ENCODE measurements at regions not wholly inside any gene's neighbourhood (a gene's known extent, or its start where the extent isn't known, plus 50 kb on each side); places are given as distances from the start of the nearest gene placed in this dataset.

DNA sequence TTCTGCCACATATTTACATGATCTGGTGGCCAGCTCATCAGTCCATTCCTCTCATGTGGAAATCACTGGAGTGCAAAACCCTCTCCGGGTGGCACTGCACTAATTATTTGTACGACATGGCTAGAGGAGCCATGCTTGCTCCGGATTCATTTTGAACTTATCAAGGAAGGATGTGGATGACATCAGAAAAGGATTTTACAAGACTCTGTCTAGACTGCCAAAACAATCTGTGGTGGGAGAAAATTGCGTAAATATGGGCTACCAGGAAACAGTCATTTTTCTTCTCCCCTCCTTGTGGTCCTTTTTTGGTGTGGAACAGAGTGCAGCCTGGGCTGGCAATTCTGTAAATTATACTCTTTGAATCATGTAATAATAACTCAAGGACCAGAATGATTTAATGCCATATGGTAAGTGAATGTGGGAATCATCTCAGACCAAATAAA lies 123.4 kb upstream of the IFNE start:
- TF ChIP-seq POLR2A (IDR thresholded peaks at IDR 0.05) = no peak
- no peak for TF ChIP-seq EP300 (IDR thresholded peaks at IDR 0.05)
- TF ChIP-seq, protein P1, sequence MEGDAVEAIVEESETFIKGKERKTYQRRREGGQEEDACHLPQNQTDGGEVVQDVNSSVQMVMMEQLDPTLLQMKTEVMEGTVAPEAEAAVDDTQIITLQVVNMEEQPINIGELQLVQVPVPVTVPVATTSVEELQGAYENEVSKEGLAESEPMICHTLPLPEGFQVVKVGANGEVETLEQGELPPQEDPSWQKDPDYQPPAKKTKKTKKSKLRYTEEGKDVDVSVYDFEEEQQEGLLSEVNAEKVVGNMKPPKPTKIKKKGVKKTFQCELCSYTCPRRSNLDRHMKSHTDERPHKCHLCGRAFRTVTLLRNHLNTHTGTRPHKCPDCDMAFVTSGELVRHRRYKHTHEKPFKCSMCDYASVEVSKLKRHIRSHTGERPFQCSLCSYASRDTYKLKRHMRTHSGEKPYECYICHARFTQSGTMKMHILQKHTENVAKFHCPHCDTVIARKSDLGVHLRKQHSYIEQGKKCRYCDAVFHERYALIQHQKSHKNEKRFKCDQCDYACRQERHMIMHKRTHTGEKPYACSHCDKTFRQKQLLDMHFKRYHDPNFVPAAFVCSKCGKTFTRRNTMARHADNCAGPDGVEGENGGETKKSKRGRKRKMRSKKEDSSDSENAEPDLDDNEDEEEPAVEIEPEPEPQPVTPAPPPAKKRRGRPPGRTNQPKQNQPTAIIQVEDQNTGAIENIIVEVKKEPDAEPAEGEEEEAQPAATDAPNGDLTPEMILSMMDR (IDR thresholded peaks at IDR 0.05) = no peak
- no peaks in the 10 kb centered on the region for H3K36me3 ChIP-seq
- no peaks in the 10 kb centered on the region for H3K27me3 ChIP-seq
- no peak for DNase-seq
- 65 to 76% (median 68%) methylated on average over 4 of the region's 4 CpGs for WGBS, 3 donors
- H3K9me3 ChIP-seq = no peaks in the 10 kb centered on the region
- H3K27ac ChIP-seq = no peak overlapping the region
- H3K4me1 ChIP-seq (ENCODE audit: insufficient read depth) = no peaks in the 10 kb centered on the region
- H3K4me3 ChIP-seq = no peak overlapping the region
- intact Hi-C loops (cut with DNase I) = no loop called here

DNA sequence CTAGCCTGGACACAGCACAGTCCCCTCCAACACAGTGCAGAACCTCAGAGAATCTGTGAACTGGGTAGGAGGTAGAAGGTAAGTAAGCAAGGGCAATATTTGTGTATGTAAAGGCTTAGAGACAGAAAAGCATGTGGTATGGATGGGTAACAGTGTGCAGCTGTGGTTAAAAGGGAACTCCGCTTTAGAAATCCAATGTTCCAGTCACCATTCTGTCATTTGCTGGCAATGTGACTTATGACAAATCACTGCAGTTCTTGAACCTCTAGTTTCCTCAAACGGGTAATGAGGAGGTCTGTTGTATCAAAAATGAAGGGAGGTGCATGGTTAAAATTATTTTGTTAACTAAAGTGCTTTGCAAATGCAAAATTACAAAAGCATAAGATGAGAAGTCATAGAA lies 125.5 kb upstream of the IFNE start:
- intact Hi-C loops (cut with DNase I) = no loop called here
- Histone ChIP-seq H3K36me3 (no peaks in the 10 kb centered on the region), H3K27ac (no peak overlapping the region), H3K9me3 (no peaks in the 10 kb centered on the region), H3K27me3 (no peaks in the 10 kb centered on the region), H3K4me3 (no peak overlapping the region), H3K4me1 (ENCODE audit: insufficient read depth) (no peaks in the 10 kb centered on the region)
- 60 to 83% (median 72%) methylated on average over 2 of the region's 2 CpGs for WGBS, 3 donors
- no peak for TF ChIP-seq EP300 (IDR thresholded peaks at IDR 0.05)
- TF ChIP-seq POLR2A (IDR thresholded peaks at IDR 0.05) = no peak
- TF ChIP-seq, protein P1 (IDR thresholded peaks at IDR 0.05) = no peak
- DNase-seq = no peak

DNA sequence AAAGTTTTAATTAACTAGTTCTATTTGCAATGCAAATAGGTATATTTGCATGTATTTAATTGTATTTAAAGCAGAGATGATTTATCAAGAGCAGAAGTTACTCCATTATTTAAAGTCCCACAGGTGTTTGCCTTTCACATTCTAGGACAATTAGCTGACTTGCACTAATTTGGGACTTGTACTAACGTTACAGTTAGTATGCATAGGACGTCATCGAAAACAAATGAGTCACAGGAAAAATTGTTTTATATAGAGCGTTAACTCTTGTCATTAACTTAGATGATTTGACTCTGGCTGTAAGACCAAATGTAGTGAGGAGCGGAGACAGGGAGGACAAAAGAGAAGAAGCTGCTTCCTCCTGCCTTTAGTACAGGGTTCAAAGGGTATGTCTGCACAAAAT lies 126.1 kb upstream of the IFNE start:
- no peaks in the 10 kb centered on the region for H3K36me3 ChIP-seq
- intact Hi-C loops (cut with DNase I) = no loop called here
- 70 to 85% (median 71%) methylated on average over 5 of the region's 5 CpGs for WGBS, 3 donors

DNA sequence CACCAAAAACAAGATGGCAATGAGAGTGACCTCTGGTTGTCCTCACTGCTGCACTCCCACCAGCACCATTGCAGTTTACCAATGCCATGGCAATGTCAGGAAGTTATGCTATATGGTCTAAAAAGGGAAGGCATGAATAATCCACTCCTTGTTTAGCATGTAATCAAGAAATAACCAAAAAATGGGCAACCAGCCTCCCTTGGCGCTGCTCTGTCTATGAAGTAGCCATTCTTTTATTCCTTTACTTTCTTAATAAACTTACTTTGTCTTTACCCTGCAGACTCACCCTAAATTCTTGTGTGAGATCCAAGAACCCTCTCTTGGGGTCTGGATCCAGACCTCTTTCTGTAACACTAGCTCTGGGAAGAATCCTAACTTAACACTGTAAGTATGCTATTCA lies 127.4 kb upstream of the IFNE start:
- Histone ChIP-seq H3K27ac (no peak overlapping the region), H3K9me3 (no peaks in the 10 kb centered on the region), H3K4me3 (no peak overlapping the region), H3K27me3 (no peaks in the 10 kb centered on the region), H3K4me1 (ENCODE audit: insufficient read depth) (no peaks in the 10 kb centered on the region), H3K36me3 (no peaks in the 10 kb centered on the region)
- TF ChIP-seq POLR2A (IDR thresholded peaks at IDR 0.05) = no peak
- no peak for TF ChIP-seq EP300 (IDR thresholded peaks at IDR 0.05)
- TF ChIP-seq, protein P1 (IDR thresholded peaks at IDR 0.05) = no peak
- WGBS, 3 donors = 48 to 89% (median 73%) methylated on average over 1 of the region's 1 CpG
- intact Hi-C loops (cut with DNase I) = no loop called here
- no peak for DNase-seq

More for the DNA sequence above, 126.1 kb upstream of the IFNE start:
- H3K27me3 ChIP-seq = no peaks in the 10 kb centered on the region
- no peak overlapping the region for H3K27ac ChIP-seq
- no peak for DNase-seq
- TF ChIP-seq, protein P1 (IDR thresholded peaks at IDR 0.05) = no peak
- TF ChIP-seq POLR2A (IDR thresholded peaks at IDR 0.05) (no peak), EP300 (IDR thresholded peaks at IDR 0.05) (no peak)
- H3K9me3 ChIP-seq = no peaks in the 10 kb centered on the region
- H3K4me3 ChIP-seq = no peak overlapping the region
- no peaks in the 10 kb centered on the region for H3K4me1 ChIP-seq (ENCODE audit: insufficient read depth)

Measured in ovary (tissue), 7 donors.